ENCODE measurements at regions not wholly inside any gene's neighbourhood (a gene's known extent, or its start where the extent isn't known, plus 50 kb on each side); places are given as distances from the start of the nearest gene placed in this dataset.
A peak's percentile ranks its signal among the peaks of the same experiment; 100 is the strongest.

- peak; percentile 44 for DNase-seq (ENCODE audit: low spot score)
Observed at GRCh38 chr15:48046813-48047438, 73.9 kb upstream of the SLC24A5 start.

- DNase-seq (ENCODE audit: low spot score): no peak
Observed at GRCh38 chr15:48049736-48050135, 71.1 kb upstream of the SLC24A5 start.

- peak; percentile 22 for DNase-seq (ENCODE audit: low spot score)
Observed at GRCh38 chr15:48052946-48053345, 67.8 kb upstream of the SLC24A5 start.

GRCh38 chr15:48058371-48058770 lies 62.4 kb upstream of the SLC24A5 start:
- no peak for DNase-seq (ENCODE audit: low spot score)

GRCh38 chr15:48059791-48060190 lies 61.0 kb upstream of the SLC24A5 start:
- no peak for DNase-seq (ENCODE audit: low spot score)

- DNase-seq (ENCODE audit: low spot score): no peak
Observed at GRCh38 chr15:48060396-48060795, 60.4 kb upstream of the SLC24A5 start.

- DNase-seq (ENCODE audit: low spot score): no peak
Observed at GRCh38 chr15:48061605-48062004, 59.2 kb upstream of the SLC24A5 start.

GRCh38 chr15:48062148-48062872 lies 58.5 kb upstream of the SLC24A5 start:
- peak; percentile 82 for DNase-seq (ENCODE audit: low spot score)

GRCh38 chr15:48063411-48063985 lies 57.3 kb upstream of the SLC24A5 start:
- DNase-seq (ENCODE audit: low spot score): no peak

- DNase-seq (ENCODE audit: low spot score): no peak
Observed at GRCh38 chr15:48064421-48064820, 56.4 kb upstream of the SLC24A5 start.

GRCh38 chr15:48066456-48066855 lies 54.3 kb upstream of the SLC24A5 start:
- DNase-seq (ENCODE audit: low spot score): no peak
